Testis (tissue), 2 donors: ENCODE measurements at regions not wholly inside any gene's neighbourhood (a gene's known extent, or its start where the extent isn't known, plus 50 kb on each side); places are given as distances from the start of the nearest gene placed in this dataset.

ENCODE experiments used
- POLR2A ChIP-seq: fragments of 450-650 bp; IDR thresholded peaks from one replicate; pipeline ENCODE4 v1.6.1; 2017; ENCODE audit warnings: antibody characterized with exemption, mild to moderate bottlenecking, moderate library complexity
- TF ChIP-seq, protein P1 (sequence below), 3 experiments: fragments of 450-650 bp in 2 of 3; fragments of 200-600 bp in 1 of 3; sonication (generic) in 1 of 3; IDR thresholded peaks; one replicate each; pipeline ENCODE4 v1.5.1; 2016 to 2019; ENCODE audit warnings: antibody characterized with exemption in 3 of 3, mild to moderate bottlenecking in 2 of 3, moderate library complexity in 1 of 3

DNA sequence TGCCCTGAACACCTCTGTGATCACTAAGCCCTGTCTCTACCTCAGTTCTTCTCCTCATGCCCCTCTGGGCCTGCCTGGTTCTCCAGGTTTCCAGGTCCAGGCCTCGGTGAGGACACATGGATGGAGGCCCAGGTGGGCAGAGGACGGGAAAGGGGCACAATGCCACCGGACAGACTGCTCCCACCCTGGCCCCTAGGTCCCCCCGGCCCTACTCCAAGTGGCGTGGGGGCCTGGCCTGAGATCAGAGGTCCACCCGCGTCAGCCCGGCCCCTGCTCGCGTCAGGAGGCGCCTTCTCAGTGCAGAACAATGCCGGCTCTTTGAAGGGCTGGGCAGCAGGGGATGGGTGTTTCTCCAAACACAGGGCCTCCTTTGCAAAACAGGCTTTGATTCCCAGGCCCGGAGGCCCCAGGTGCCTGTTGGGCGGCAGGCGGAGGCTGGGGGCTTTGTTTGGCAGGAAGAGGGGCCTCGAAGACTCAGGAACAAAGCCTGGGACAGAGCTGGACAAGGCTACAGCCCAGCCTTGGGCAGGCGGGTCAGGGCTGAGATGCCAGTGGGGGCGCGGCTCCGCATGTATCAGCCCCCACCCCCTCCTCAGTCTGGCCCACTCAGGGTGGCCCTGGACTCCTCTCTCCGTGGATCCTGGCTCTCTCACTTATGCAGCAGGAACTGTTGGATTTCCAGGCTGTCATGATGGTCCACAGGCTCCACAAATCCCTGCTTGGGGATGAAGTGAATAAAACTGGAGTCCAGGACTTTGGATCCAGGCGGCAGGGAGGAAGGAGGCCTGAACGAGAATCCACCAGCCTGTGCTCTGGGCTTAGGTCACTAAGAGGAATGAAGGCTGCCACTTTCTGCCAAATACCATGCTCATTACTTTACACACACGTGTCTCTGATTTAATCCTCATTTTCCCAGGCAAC is 77.4 kb upstream of the SLC2A1 start:
- TF ChIP-seq, protein P1, sequence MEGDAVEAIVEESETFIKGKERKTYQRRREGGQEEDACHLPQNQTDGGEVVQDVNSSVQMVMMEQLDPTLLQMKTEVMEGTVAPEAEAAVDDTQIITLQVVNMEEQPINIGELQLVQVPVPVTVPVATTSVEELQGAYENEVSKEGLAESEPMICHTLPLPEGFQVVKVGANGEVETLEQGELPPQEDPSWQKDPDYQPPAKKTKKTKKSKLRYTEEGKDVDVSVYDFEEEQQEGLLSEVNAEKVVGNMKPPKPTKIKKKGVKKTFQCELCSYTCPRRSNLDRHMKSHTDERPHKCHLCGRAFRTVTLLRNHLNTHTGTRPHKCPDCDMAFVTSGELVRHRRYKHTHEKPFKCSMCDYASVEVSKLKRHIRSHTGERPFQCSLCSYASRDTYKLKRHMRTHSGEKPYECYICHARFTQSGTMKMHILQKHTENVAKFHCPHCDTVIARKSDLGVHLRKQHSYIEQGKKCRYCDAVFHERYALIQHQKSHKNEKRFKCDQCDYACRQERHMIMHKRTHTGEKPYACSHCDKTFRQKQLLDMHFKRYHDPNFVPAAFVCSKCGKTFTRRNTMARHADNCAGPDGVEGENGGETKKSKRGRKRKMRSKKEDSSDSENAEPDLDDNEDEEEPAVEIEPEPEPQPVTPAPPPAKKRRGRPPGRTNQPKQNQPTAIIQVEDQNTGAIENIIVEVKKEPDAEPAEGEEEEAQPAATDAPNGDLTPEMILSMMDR (IDR thresholded peaks at IDR 0.05) = no peak
- TF ChIP-seq POLR2A = no peak
